WTC11 (cell line): ENCODE measurements at regions not wholly inside any gene's neighbourhood (a gene's known extent, or its start where the extent isn't known, plus 50 kb on each side); places are given as distances from the start of the nearest gene placed in this dataset.

Experiments
- AFF4 ChIP-seq: sonication (generic); formaldehyde crosslinking; IDR thresholded peaks from 2 replicates; pipeline ENCODE4 v1.8.1; 2023; ENCODE audit warnings: mild to moderate bottlenecking, missing genetic modification reagents, borderline replicate concordance
- CTCF ChIP-seq: fragments of 200-600 bp; IDR thresholded peaks from 2 replicates; pipeline ENCODE4 v1.8.0; 2022; ENCODE audit warnings: antibody characterized with exemption
- FOXJ3 ChIP-seq: sonication (generic); formaldehyde crosslinking; IDR thresholded peaks from 2 replicates; pipeline ENCODE4 v1.9.0; 2021; ENCODE audit warnings: missing genetic modification reagents, mild to moderate bottlenecking, borderline replicate concordance
- PREB ChIP-seq: sonication (generic); formaldehyde crosslinking; IDR thresholded peaks from 2 replicates; pipeline ENCODE4 v1.8.1; 2022; ENCODE audit warnings: mild to moderate bottlenecking, missing genetic modification reagents, moderate library complexity, borderline replicate concordance
- SMAD3 ChIP-seq: sonication (generic); formaldehyde crosslinking; IDR thresholded peaks from 2 replicates; pipeline ENCODE4 v1.8.0; 2022; ENCODE audit warnings: missing genetic modification reagents, mild to moderate bottlenecking, borderline replicate concordance
- TEAD4 ChIP-seq: sonication (generic); formaldehyde crosslinking; IDR thresholded peaks from 2 replicates; pipeline ENCODE4 v1.8.0; 2022; ENCODE audit warnings: mild to moderate bottlenecking, missing genetic modification reagents
- ZNF396 ChIP-seq: fragments of 250-450 bp; sonication (Bioruptor Pico); IDR thresholded peaks from 2 replicates; pipeline ENCODE4 v1.8.0; 2021; ENCODE audit warnings: mild to moderate bottlenecking, moderate library complexity, borderline replicate concordance

GRCh38 chrX:124796989-124797388, 450.6 kb downstream of the SH2D1A start:
- TF ChIP-seq CTCF (no peak), FOXJ3 (CRISPR knock-in tag) (no peak), ZNF396 (CRISPR knock-in tag) (no peak), AFF4 (CRISPR knock-in tag) (no peak), PREB (CRISPR knock-in tag) (no peak), TEAD4 (CRISPR knock-in tag) (no peak), SMAD3 (CRISPR knock-in tag) (no peak)
